ENCODE measurements at regions not wholly inside any gene's neighbourhood (a gene's known extent, or its start where the extent isn't known, plus 50 kb on each side); places are given as distances from the start of the nearest gene placed in this dataset.

- TF ChIP-seq CTCF (IDR thresholded peaks at IDR 0.05), result no peak
- no peak for TF ChIP-seq EZH2 (IDR thresholded peaks at IDR 0.05; ENCODE audit: borderline replicate concordance, insufficient read depth, low read depth, low read length, poor library complexity, severe bottlenecking)
Observed at GRCh38 chr2:157052685-157053224, 204.8 kb upstream of the GALNT5 start.

Data from B cell (primary cell).